Loucy (cell line): ENCODE measurements at regions not wholly inside any gene's neighbourhood (a gene's known extent, or its start where the extent isn't known, plus 50 kb on each side); places are given as distances from the start of the nearest gene placed in this dataset.
A peak's percentile ranks its signal among the peaks of the same experiment; 100 is the strongest.

Source experiments
- H2AFZ ChIP-seq: fragments of 200-600 bp; sonication (generic); 2 replicates; pipeline ENCODE4 v1.6.0; 2016; ENCODE audit warnings: antibody characterized with exemption, mild to moderate bottlenecking, low read length, moderate library complexity
- H3F3A ChIP-seq: fragments of 200-600 bp; 2 replicates; pipeline ENCODE4 v1.6.0; 2016; ENCODE audit warnings: antibody characterized with exemption, low read depth, mild to moderate bottlenecking
- H3K27me3 ChIP-seq: fragments of 200-600 bp; sonication (generic); 2 replicates; pipeline ENCODE4 v1.6.1; 2014; ENCODE audit warnings: low read length, mild to moderate bottlenecking; ENCODE audit not compliant: insufficient read depth, poor library complexity, severe bottlenecking
- H3K36me3 ChIP-seq: fragments of 200-600 bp; sonication (generic); 2 replicates; pipeline ENCODE4 v1.6.1; 2016; ENCODE audit warnings: low read length; ENCODE audit not compliant: insufficient read depth
- H3K4me1 ChIP-seq: fragments of 200-600 bp; sonication (generic); 2 replicates; pipeline ENCODE4 v1.5.1; 2014; ENCODE audit warnings: low read length, mild to moderate bottlenecking; ENCODE audit not compliant: insufficient read depth, poor library complexity, severe bottlenecking
- H3K4me2 ChIP-seq: fragments of 200-600 bp; sonication (generic); 2 replicates; pipeline ENCODE4 v1.6.0; 2014; ENCODE audit warnings: antibody characterized with exemption, low read length, low read depth, mild to moderate bottlenecking; ENCODE audit not compliant: poor library complexity, severe bottlenecking
- H3K4me3 ChIP-seq: fragments of 200-600 bp; sonication (generic); 2 replicates; pipeline ENCODE4 v1.5.1; 2014; ENCODE audit warnings: low read length, mild to moderate bottlenecking, mixed read lengths; ENCODE audit not compliant: poor library complexity, severe bottlenecking
- H3K79me2 ChIP-seq: fragments of 200-600 bp; sonication (generic); 2 replicates; pipeline ENCODE4 v1.6.1; 2014; ENCODE audit warnings: low read length; ENCODE audit not compliant: insufficient read depth
- H3K9ac ChIP-seq: fragments of 200-600 bp; sonication (generic); 2 replicates; pipeline ENCODE4 v1.6.0; 2014; ENCODE audit warnings: mild to moderate bottlenecking, low read depth, low read length, moderate library complexity; ENCODE audit not compliant: poor library complexity, severe bottlenecking
- H3K9me2 ChIP-seq: fragments of 200-600 bp; sonication (generic); replicated peaks from 2 replicates; pipeline ENCODE4 v1.6.1; 2016; ENCODE audit warnings: low read depth, low read length, mixed read lengths
- H3K9me3 ChIP-seq: fragments of 200-600 bp; sonication (generic); 2 replicates; pipeline ENCODE4 v1.6.1; 2014; ENCODE audit warnings: mild to moderate bottlenecking, antibody characterized with exemption, low read length, low read depth; ENCODE audit not compliant: insufficient read depth
- H4K20me1 ChIP-seq: fragments of 200-600 bp; sonication (generic); 2 replicates; pipeline ENCODE4 v1.6.0; 2014; ENCODE audit warnings: antibody characterized with exemption, low read length, mild to moderate bottlenecking; ENCODE audit not compliant: insufficient read depth, poor library complexity, severe bottlenecking
- CTCF ChIP-seq: fragments of 200-600 bp; sonication (generic); conservative IDR thresholded peaks from 2 replicates; pipeline ENCODE4 v1.5.1; 2014; ENCODE audit warnings: mild to moderate bottlenecking, antibody characterized with exemption, low read length
- EZH2phosphoT487 ChIP-seq: fragments of 200-600 bp; IDR thresholded peaks from 2 replicates; pipeline ENCODE4 v1.6.1; 2018; ENCODE audit warnings: antibody characterized with exemption, mild to moderate bottlenecking, moderate library complexity, borderline replicate concordance

- Histone ChIP-seq H3K79me2 (no peaks in the 10 kb centered on the region), H4K20me1 (no peaks in the 10 kb centered on the region), H3K4me3 (no peak overlapping the region), H2AFZ (no peak overlapping the region), H3K27me3 (no peaks in the 10 kb centered on the region), H3K4me2 (no peak overlapping the region), H3K36me3 (no peaks in the 10 kb centered on the region), H3K9ac (no peak overlapping the region), H3K4me1 (peaks cover 3% of the 10 kb centered on the region), H3K9me3 (no peaks in the 10 kb centered on the region), H3F3A (no peaks in the 10 kb centered on the region), H3K9me2 (no peaks in the 10 kb centered on the region)
- TF ChIP-seq CTCF (no peak), EZH2phosphoT487 (no peak)
These were observed 154.8 kb upstream of the FAR2 start for GRCh38 chr12:28994179-28994715.

GRCh38 chr12:28996688-28997087, 152.4 kb upstream of the FAR2 start:
- Histone ChIP-seq H2AFZ (no peak overlapping the region), H3F3A (no peaks in the 10 kb centered on the region), H3K9me2 (no peaks in the 10 kb centered on the region), H3K4me1 (peaks cover 3% of the 10 kb centered on the region), H4K20me1 (no peaks in the 10 kb centered on the region), H3K27me3 (no peaks in the 10 kb centered on the region), H3K9me3 (no peaks in the 10 kb centered on the region), H3K9ac (no peak overlapping the region), H3K4me3 (no peak overlapping the region), H3K79me2 (no peaks in the 10 kb centered on the region), H3K4me2 (no peak overlapping the region), H3K36me3 (no peaks in the 10 kb centered on the region)
- TF ChIP-seq EZH2phosphoT487, result no peak
- TF ChIP-seq CTCF, result no peak

- no peaks in the 10 kb centered on the region for H3K9me2 ChIP-seq
- H3K4me1 ChIP-seq, result peaks cover 3% of the 10 kb centered on the region
- H2AFZ ChIP-seq, result no peak overlapping the region
- no peaks in the 10 kb centered on the region for H3K9me3 ChIP-seq
- no peak overlapping the region for H3K9ac ChIP-seq
- no peak for TF ChIP-seq EZH2phosphoT487
- TF ChIP-seq CTCF, result peak; percentile 78
- H3K27me3 ChIP-seq, result no peaks in the 10 kb centered on the region
- no peaks in the 10 kb centered on the region for H3K79me2 ChIP-seq
- no peak overlapping the region for H3K4me2 ChIP-seq
- no peaks in the 10 kb centered on the region for H3K36me3 ChIP-seq
- H4K20me1 ChIP-seq, result no peaks in the 10 kb centered on the region
- H3F3A ChIP-seq, result no peaks in the 10 kb centered on the region
- no peak overlapping the region for H3K4me3 ChIP-seq
These were observed 150.4 kb upstream of the FAR2 start for GRCh38 chr12:28998662-28999120.
